ENCODE measurements at regions not wholly inside any gene's neighbourhood (a gene's known extent, or its start where the extent isn't known, plus 50 kb on each side); places are given as distances from the start of the nearest gene placed in this dataset.

DNA sequence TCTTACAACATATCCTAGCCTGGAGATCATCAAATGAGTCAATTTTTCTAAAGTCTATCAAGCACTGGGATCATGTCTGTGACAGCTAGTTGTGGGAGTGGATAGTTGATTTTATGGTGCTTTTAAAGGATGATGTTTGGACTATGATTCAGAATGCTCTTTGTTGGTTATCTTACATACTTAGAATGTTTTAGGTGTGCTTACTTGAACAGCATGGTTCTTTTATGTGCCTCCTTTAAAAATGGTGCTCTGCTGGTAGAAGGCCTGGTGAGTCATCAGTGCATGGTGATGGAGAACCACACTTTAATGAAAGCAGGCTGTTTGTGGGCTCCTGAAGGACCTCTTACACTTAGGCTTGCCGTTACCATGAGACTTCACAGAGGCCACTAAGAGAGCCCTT, 682.7 kb upstream of the FANCL start:
- TF ChIP-seq, protein P1, sequence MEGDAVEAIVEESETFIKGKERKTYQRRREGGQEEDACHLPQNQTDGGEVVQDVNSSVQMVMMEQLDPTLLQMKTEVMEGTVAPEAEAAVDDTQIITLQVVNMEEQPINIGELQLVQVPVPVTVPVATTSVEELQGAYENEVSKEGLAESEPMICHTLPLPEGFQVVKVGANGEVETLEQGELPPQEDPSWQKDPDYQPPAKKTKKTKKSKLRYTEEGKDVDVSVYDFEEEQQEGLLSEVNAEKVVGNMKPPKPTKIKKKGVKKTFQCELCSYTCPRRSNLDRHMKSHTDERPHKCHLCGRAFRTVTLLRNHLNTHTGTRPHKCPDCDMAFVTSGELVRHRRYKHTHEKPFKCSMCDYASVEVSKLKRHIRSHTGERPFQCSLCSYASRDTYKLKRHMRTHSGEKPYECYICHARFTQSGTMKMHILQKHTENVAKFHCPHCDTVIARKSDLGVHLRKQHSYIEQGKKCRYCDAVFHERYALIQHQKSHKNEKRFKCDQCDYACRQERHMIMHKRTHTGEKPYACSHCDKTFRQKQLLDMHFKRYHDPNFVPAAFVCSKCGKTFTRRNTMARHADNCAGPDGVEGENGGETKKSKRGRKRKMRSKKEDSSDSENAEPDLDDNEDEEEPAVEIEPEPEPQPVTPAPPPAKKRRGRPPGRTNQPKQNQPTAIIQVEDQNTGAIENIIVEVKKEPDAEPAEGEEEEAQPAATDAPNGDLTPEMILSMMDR (IDR thresholded peaks at IDR 0.05) = no peak
- no peak for TF ChIP-seq POLR2A (IDR thresholded peaks at IDR 0.05)
